ENCODE measurements at regions not wholly inside any gene's neighbourhood (a gene's known extent, or its start where the extent isn't known, plus 50 kb on each side); places are given as distances from the start of the nearest gene placed in this dataset.
"Not testable (repeated sequence)": the region's sequence is repeated elsewhere in the genome, so short reads cannot be mapped to it uniquely, and the experiment has no call there.

GRCh38 chr1:166490437-166490991, 323.7 kb upstream of the FAM78B start:
- no peaks in the 10 kb centered on the region for H3K9me3 ChIP-seq (ENCODE audit: low read length)
- H3K27ac ChIP-seq (ENCODE audit: low read depth, low read length), result peak overlapping the region; percentile 90
- H3K36me3 ChIP-seq (ENCODE audit: insufficient read depth, low read length), result no peaks in the 10 kb centered on the region
- CTCF ChIA-PET, result interaction anchor here (1.0 to 4.9 kb wide), 2 partner anchors 10 to 386 kb away, joined by 3 to 30 read pairs; partner anchors contain the start of gene TADA1
- Mint-ChIP-seq H3K27me3 (peaks cover under 1 to 4% of the 10 kb centered on the region in 2 donors), H3K4me3 (no peak overlapping the region), H3K9me3 (peaks cover 0 to 3% (median 2%) of the 10 kb centered on the region in 5 donors), H3K36me3 (peaks cover 0 to 7% (median 3%) of the 10 kb centered on the region in 3 donors), H3K4me1 (peaks cover 6 to 25% (median 11%) of the 10 kb centered on the region in 3 donors), H3K27ac (no peak overlapping the region)
- DNase-seq, result no peak
- peaks cover 25% of the 10 kb centered on the region for H3K4me1 ChIP-seq (ENCODE audit: insufficient read depth, low read length)
- POLR2A ChIA-PET, result no interaction called here
- peak overlapping the region; percentile 89 for H3K4me3 ChIP-seq (ENCODE audit: low read length)
- H3K27me3 ChIP-seq (ENCODE audit: insufficient read depth, low read length, poor library complexity, severe bottlenecking), result no peaks in the 10 kb centered on the region

GRCh38 chr1:166493765-166494164, 327.0 kb upstream of the FAM78B start:
- H3K36me3 Mint-ChIP-seq; H3K27ac Mint-ChIP-seq; H3K4me3 ChIP-seq (ENCODE audit: low read length); CTCF ChIA-PET; H3K4me1 Mint-ChIP-seq; POLR2A ChIA-PET; DNase-seq; H3K36me3 ChIP-seq (ENCODE audit: insufficient read depth, low read length); H3K27me3 ChIP-seq (ENCODE audit: insufficient read depth, low read length, poor library complexity, severe bottlenecking); H3K4me3 Mint-ChIP-seq; H3K9me3 Mint-ChIP-seq; H3K9me3 ChIP-seq (ENCODE audit: low read length); H3K27ac ChIP-seq (ENCODE audit: low read depth, low read length): not testable (repeated sequence)
- peaks cover 10 to 23% of the 10 kb centered on the region in 2 donors for H3K27me3 Mint-ChIP-seq
- H3K4me1 ChIP-seq (ENCODE audit: insufficient read depth, low read length), result peaks cover 14% of the 10 kb centered on the region

GRCh38 chr1:166507347-166507746, 331.9 kb upstream of the POGK start:
- Mint-ChIP-seq H3K27ac (no peak overlapping the region), H3K4me1 (no peaks in the 10 kb centered on the region), H3K9me3 (peaks cover 0 to 3% (median 1%) of the 10 kb centered on the region in 5 donors), H3K36me3 (no peaks in the 10 kb centered on the region), H3K4me3 (no peak overlapping the region), H3K27me3 (peaks cover 0 to 1% of the 10 kb centered on the region in 2 donors)
- ChIA-PET POLR2A (no interaction called here), CTCF (no interaction called here)
- no peak overlapping the region for H3K27ac ChIP-seq (ENCODE audit: low read depth, low read length)
- H3K27me3 ChIP-seq (ENCODE audit: insufficient read depth, low read length, poor library complexity, severe bottlenecking), result no peaks in the 10 kb centered on the region
- H3K4me3 ChIP-seq (ENCODE audit: low read length), result no peak overlapping the region
- H3K36me3 ChIP-seq (ENCODE audit: insufficient read depth, low read length), result no peaks in the 10 kb centered on the region
- no peak for DNase-seq
- no peaks in the 10 kb centered on the region for H3K9me3 ChIP-seq (ENCODE audit: low read length)
- H3K4me1 ChIP-seq (ENCODE audit: insufficient read depth, low read length), result no peaks in the 10 kb centered on the region

GRCh38 chr1:166511761-166512160, 327.5 kb upstream of the POGK start:
- Mint-ChIP-seq H3K9me3 (peaks cover 0 to 4% (median 0%) of the 10 kb centered on the region in 5 donors), H3K27me3 (peaks cover 2 to 17% of the 10 kb centered on the region in 2 donors), H3K4me3 (no peak overlapping the region), H3K36me3 (no peaks in the 10 kb centered on the region), H3K4me1 (no peaks in the 10 kb centered on the region), H3K27ac (no peak overlapping the region)
- H3K9me3 ChIP-seq (ENCODE audit: low read length), result no peaks in the 10 kb centered on the region
- H3K27ac ChIP-seq (ENCODE audit: low read depth, low read length), result no peak overlapping the region
- H3K4me1 ChIP-seq (ENCODE audit: insufficient read depth, low read length), result no peaks in the 10 kb centered on the region
- POLR2A ChIA-PET, result no interaction called here
- CTCF ChIA-PET, result no interaction called here
- no peaks in the 10 kb centered on the region for H3K27me3 ChIP-seq (ENCODE audit: insufficient read depth, low read length, poor library complexity, severe bottlenecking)
- no peaks in the 10 kb centered on the region for H3K36me3 ChIP-seq (ENCODE audit: insufficient read depth, low read length)
- no peak for DNase-seq
- H3K4me3 ChIP-seq (ENCODE audit: low read length), result no peak overlapping the region

GRCh38 chr1:166514067-166514466, 325.2 kb upstream of the POGK start:
- Histone ChIP-seq H3K9me3 (ENCODE audit: low read length) (no peaks in the 10 kb centered on the region), H3K27ac (ENCODE audit: low read depth, low read length) (no peak overlapping the region), H3K27me3 (ENCODE audit: insufficient read depth, low read length, poor library complexity, severe bottlenecking) (no peaks in the 10 kb centered on the region), H3K36me3 (ENCODE audit: insufficient read depth, low read length) (no peaks in the 10 kb centered on the region), H3K4me1 (ENCODE audit: insufficient read depth, low read length) (no peaks in the 10 kb centered on the region), H3K4me3 (ENCODE audit: low read length) (no peak overlapping the region)
- Mint-ChIP-seq H3K4me3 (no peak overlapping the region), H3K27me3 (peaks cover 2 to 27% of the 10 kb centered on the region in 2 donors), H3K27ac (no peak overlapping the region), H3K4me1 (no peaks in the 10 kb centered on the region), H3K9me3 (peaks cover 0 to 4% (median 0%) of the 10 kb centered on the region in 5 donors), H3K36me3 (no peaks in the 10 kb centered on the region)
- DNase-seq, result no peak
- POLR2A ChIA-PET, result no interaction called here
- CTCF ChIA-PET, result no interaction called here

- H3K27ac ChIP-seq (ENCODE audit: low read depth, low read length), result no peak overlapping the region
- POLR2A ChIA-PET, result no interaction called here
- CTCF ChIA-PET, result no interaction called here
Measured at GRCh38 chr1:166527752-166528151, 311.5 kb upstream of the POGK start.

GRCh38 chr1:166538646-166539045, 300.6 kb upstream of the POGK start:
- no peak for DNase-seq
- CTCF ChIA-PET, result no interaction called here

More at GRCh38 chr1:166527752-166528151, 311.5 kb upstream of the POGK start:
- H3K9me3 Mint-ChIP-seq, result peaks cover 2 to 11% (median 3%) of the 10 kb centered on the region in 5 donors
- Histone ChIP-seq H3K4me3 (ENCODE audit: low read length) (no peak overlapping the region), H3K36me3 (ENCODE audit: insufficient read depth, low read length) (no peaks in the 10 kb centered on the region), H3K4me1 (ENCODE audit: insufficient read depth, low read length) (no peaks in the 10 kb centered on the region), H3K9me3 (ENCODE audit: low read length) (no peaks in the 10 kb centered on the region), H3K27me3 (ENCODE audit: insufficient read depth, low read length, poor library complexity, severe bottlenecking) (no peaks in the 10 kb centered on the region)
- no peaks in the 10 kb centered on the region for H3K36me3 Mint-ChIP-seq
- no peak overlapping the region for H3K27ac Mint-ChIP-seq
- peaks cover 0 to 14% of the 10 kb centered on the region in 2 donors for H3K27me3 Mint-ChIP-seq
- DNase-seq, result no peak
- no peaks in the 10 kb centered on the region for H3K4me1 Mint-ChIP-seq
- no peak overlapping the region for H3K4me3 Mint-ChIP-seq

GRCh38 chr1:166544036-166544435, 295.2 kb upstream of the POGK start:
- H3K4me1 Mint-ChIP-seq, result no peaks in the 10 kb centered on the region
- no peaks in the 10 kb centered on the region for H3K27me3 ChIP-seq (ENCODE audit: insufficient read depth, low read length, poor library complexity, severe bottlenecking)
- no peak overlapping the region for H3K4me3 Mint-ChIP-seq
- H3K27ac Mint-ChIP-seq, result no peak overlapping the region
- H3K27me3 Mint-ChIP-seq, result peaks cover 5 to 8% of the 10 kb centered on the region in 2 donors
- H3K36me3 ChIP-seq (ENCODE audit: insufficient read depth, low read length), result no peaks in the 10 kb centered on the region
- no peaks in the 10 kb centered on the region for H3K9me3 ChIP-seq (ENCODE audit: low read length)
- DNase-seq, result no peak
- H3K27ac ChIP-seq (ENCODE audit: low read depth, low read length), result no peak overlapping the region
- peaks cover 0 to 13% (median 8%) of the 10 kb centered on the region in 5 donors for H3K9me3 Mint-ChIP-seq
- no peak overlapping the region for H3K4me3 ChIP-seq (ENCODE audit: low read length)
- POLR2A ChIA-PET, result no interaction called here
- CTCF ChIA-PET, result no interaction called here
- H3K4me1 ChIP-seq (ENCODE audit: insufficient read depth, low read length), result no peaks in the 10 kb centered on the region
- H3K36me3 Mint-ChIP-seq, result no peaks in the 10 kb centered on the region

More at GRCh38 chr1:166538646-166539045, 300.6 kb upstream of the POGK start:
- Mint-ChIP-seq H3K4me3 (no peak overlapping the region), H3K36me3 (no peaks in the 10 kb centered on the region), H3K27me3 (peaks cover 5 to 24% of the 10 kb centered on the region in 2 donors), H3K4me1 (no peaks in the 10 kb centered on the region), H3K9me3 (peaks cover 0 to 5% (median 0%) of the 10 kb centered on the region in 5 donors), H3K27ac (no peak overlapping the region)
- Histone ChIP-seq H3K27me3 (ENCODE audit: insufficient read depth, low read length, poor library complexity, severe bottlenecking) (no peaks in the 10 kb centered on the region), H3K9me3 (ENCODE audit: low read length) (no peaks in the 10 kb centered on the region), H3K27ac (ENCODE audit: low read depth, low read length) (no peak overlapping the region), H3K36me3 (ENCODE audit: insufficient read depth, low read length) (no peaks in the 10 kb centered on the region), H3K4me3 (ENCODE audit: low read length) (no peak overlapping the region), H3K4me1 (ENCODE audit: insufficient read depth, low read length) (no peaks in the 10 kb centered on the region)
- POLR2A ChIA-PET, result interaction anchor here (0.6 kb wide), 1 partner anchor 10 kb away, joined by 5 read pairs; no protein-coding TSS in a partner anchor

Data from CD8-positive, alpha-beta memory T cell (primary cell).